CD14-positive monocyte (primary cell): ENCODE measurements at regions not wholly inside any gene's neighbourhood (a gene's known extent, or its start where the extent isn't known, plus 50 kb on each side); places are given as distances from the start of the nearest gene placed in this dataset.

ENCODE experiments used
- DNase-seq, 3 donors: peaks; one replicate each; pipeline ENCODE4 v3.0.0-alpha.2; 2011 to 2022
- H2AFZ ChIP-seq: 2 replicates; pipeline ENCODE4 v1.6.0; 2012; ENCODE audit warnings: mild to moderate bottlenecking, low read depth, low read length, inconsistent platforms; ENCODE audit not compliant: insufficient read depth, poor library complexity, severe bottlenecking
- H3K27ac ChIP-seq, 2 donors: 1 replicate in 1 of 2; 2 replicates in 1 of 2; pipeline ENCODE4 v1.5.1; 2012 to 2013; ENCODE audit warnings: low read length in 2 of 2, control low read depth in 1 of 2, inconsistent platforms in 1 of 2, low read depth in 1 of 2, mild to moderate bottlenecking in 1 of 2
- H3K27me3 ChIP-seq, 2 donors: one replicate each; pipeline versions ENCODE4 v1.6.0 to v1.6.1; 2011 to 2013; ENCODE audit warnings: low read length in 2 of 2; ENCODE audit not compliant: control insufficient read depth in 2 of 2, insufficient read depth in 2 of 2
- H3K36me3 ChIP-seq, 2 donors: replicated peaks in 1 of 2; 1 replicate in 1 of 2; 2 replicates in 1 of 2; pipeline versions ENCODE4 v1.5.1 to v1.6.1; 2012 to 2013; ENCODE audit warnings: low read length in 2 of 2, control low read depth in 1 of 2, inconsistent platforms in 1 of 2, mild to moderate bottlenecking in 1 of 2; ENCODE audit not compliant: insufficient read depth in 2 of 2, control insufficient read depth in 1 of 2
- H3K4me1 ChIP-seq, 2 donors: 1 replicate in 1 of 2; 2 replicates in 1 of 2; pipeline versions ENCODE4 v1.5.1 to v1.6.1; 2012 to 2013; ENCODE audit warnings: low read length in 2 of 2, control low read depth in 1 of 2, inconsistent platforms in 1 of 2, mild to moderate bottlenecking in 1 of 2, moderate library complexity in 1 of 2; ENCODE audit not compliant: insufficient read depth in 2 of 2, control insufficient read depth in 1 of 2
- H3K4me2 ChIP-seq: replicated peaks from 2 replicates; pipeline ENCODE3; 2012; ENCODE audit warnings: low read length, moderate library complexity, mild to moderate bottlenecking; ENCODE audit not compliant: poor library complexity, severe bottlenecking; ENCODE audit errors: extremely low read depth
- H3K4me3 ChIP-seq, 3 experiments: fragments of 200-600 bp in 1 of 3; sonication (generic) in 1 of 3; replicated peaks in 1 of 3; 1 replicate in 2 of 3; 2 replicates in 1 of 3; pipeline ENCODE4 v1.5.1; 2011 to 2013; ENCODE audit warnings: low read length in 3 of 3, mild to moderate bottlenecking in 3 of 3, control low read depth in 2 of 3, low read depth in 2 of 3, inconsistent platforms in 1 of 3, moderate library complexity in 1 of 3
- H3K79me2 ChIP-seq: 2 replicates; pipeline ENCODE4 v1.6.0; 2012; ENCODE audit warnings: mild to moderate bottlenecking, control low read depth, inconsistent platforms, low read length, moderate library complexity; ENCODE audit not compliant: insufficient read depth
- H3K9ac ChIP-seq: 2 replicates; pipeline ENCODE4 v1.6.0; 2017; ENCODE audit warnings: low read length, mild to moderate bottlenecking; ENCODE audit not compliant: insufficient read depth, poor library complexity, severe bottlenecking
- H3K9me3 ChIP-seq, 2 donors: replicated peaks in 1 of 2; 1 replicate in 1 of 2; 2 replicates in 1 of 2; pipeline versions ENCODE4 v1.5.1 to v1.6.1; 2012 to 2013; ENCODE audit warnings: low read length in 2 of 2, control low read depth in 1 of 2; ENCODE audit not compliant: control insufficient read depth in 1 of 2, insufficient read depth in 1 of 2
- H4K20me1 ChIP-seq: 2 replicates; pipeline ENCODE4 v1.6.0; 2012; ENCODE audit warnings: mild to moderate bottlenecking, low read length, control low read depth, moderate library complexity; ENCODE audit not compliant: insufficient read depth
- H3K27ac Mint-ChIP-seq, 7 donors: one replicate each; pipeline ENCODE4 v1.8.0; 2020; ENCODE audit warnings: mild to moderate bottlenecking in 7 of 7, mixed read lengths in 7 of 7, moderate library complexity in 6 of 7, inconsistent platforms in 2 of 7
- H3K27me3 Mint-ChIP-seq, 3 donors: one replicate each; pipeline ENCODE4 v1.8.0; 2021 to 2022; ENCODE audit warnings: low read depth in 3 of 3, mild to moderate bottlenecking in 3 of 3, mixed read lengths in 3 of 3, moderate library complexity in 3 of 3, inconsistent platforms in 1 of 3
- H3K36me3 Mint-ChIP-seq, 2 donors: one replicate each; pipeline ENCODE4 v1.8.0; 2020; ENCODE audit warnings: mixed read lengths in 2 of 2, inconsistent platforms in 1 of 2, mild to moderate bottlenecking in 1 of 2
- H3K4me1 Mint-ChIP-seq: one replicate; pipeline ENCODE4 v1.8.0; 2020; ENCODE audit warnings: mild to moderate bottlenecking, mixed read lengths
- H3K4me3 Mint-ChIP-seq, 2 donors: one replicate each; pipeline ENCODE4 v1.8.0; 2020; ENCODE audit warnings: mild to moderate bottlenecking in 2 of 2, mixed read lengths in 2 of 2, moderate library complexity in 1 of 2
- H3K9me3 Mint-ChIP-seq, 7 donors: one replicate each; pipeline ENCODE4 v1.8.0; 2020 to 2022; ENCODE audit warnings: mixed read lengths in 7 of 7, mild to moderate bottlenecking in 6 of 7, moderate library complexity in 6 of 7, inconsistent platforms in 2 of 7
- WGBS: methylation state at CpG from one replicate; pipeline ENCODE4 v1.1.5; 2013; ENCODE audit warnings: missing lambda C conversion rate; ENCODE audit not compliant: insufficient coverage; 5-methylcytosine and 5-hydroxymethylcytosine counted together
- intact Hi-C, 2 donors: fragments of 100-400 bp; cut with micrococcal nuclease; formaldehyde crosslinking; loops; one replicate each; pipeline versions ENCODE4 v1.15.0 to v1.15.1; 2023
- TF ChIP-seq, protein P1 (sequence below): fragments of 200-600 bp; IDR thresholded peaks from one replicate; pipeline ENCODE4 v1.8.0; 2022; ENCODE audit warnings: antibody characterized with exemption, mild to moderate bottlenecking

DNA sequence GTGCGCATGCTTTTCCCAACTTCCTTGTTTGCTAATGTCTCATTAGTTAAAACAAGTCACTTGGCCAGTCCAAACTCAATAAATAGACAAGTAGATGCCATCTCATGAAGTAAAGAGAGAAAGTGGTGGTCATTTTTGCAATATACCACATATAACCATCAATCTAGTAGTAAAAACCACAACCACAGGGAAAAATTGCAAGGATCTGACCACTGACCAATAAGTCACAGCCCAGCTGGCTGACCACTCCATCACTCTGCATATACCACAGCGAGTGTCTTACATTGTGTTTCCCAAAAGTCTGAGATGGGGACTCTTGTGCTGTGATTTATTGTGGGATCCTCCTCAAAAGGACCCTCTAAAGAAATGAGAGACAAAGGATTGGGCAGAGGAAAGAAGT is 76.0 kb downstream of the FH start:
- Histone ChIP-seq H3K79me2 (no peaks in the 10 kb centered on the region), H3K4me1 (no peaks in the 10 kb centered on the region), H3K27me3 (no peaks in the 10 kb centered on the region), H3K4me2 (no peak overlapping the region), H4K20me1 (no peaks in the 10 kb centered on the region), H3K4me3 (no peak overlapping the region), H3K9ac (no peak overlapping the region), H3K36me3 (no peaks in the 10 kb centered on the region), H3K9me3 (no peaks in the 10 kb centered on the region), H2AFZ (no peak overlapping the region), H3K27ac (no peak overlapping the region)
- H3K27me3 Mint-ChIP-seq: peaks cover 0 to 3% (median 0%) of the 10 kb centered on the region in 3 donors
- H3K27ac Mint-ChIP-seq: no peak overlapping the region
- DNase-seq: no peak
- TF ChIP-seq, protein P1, sequence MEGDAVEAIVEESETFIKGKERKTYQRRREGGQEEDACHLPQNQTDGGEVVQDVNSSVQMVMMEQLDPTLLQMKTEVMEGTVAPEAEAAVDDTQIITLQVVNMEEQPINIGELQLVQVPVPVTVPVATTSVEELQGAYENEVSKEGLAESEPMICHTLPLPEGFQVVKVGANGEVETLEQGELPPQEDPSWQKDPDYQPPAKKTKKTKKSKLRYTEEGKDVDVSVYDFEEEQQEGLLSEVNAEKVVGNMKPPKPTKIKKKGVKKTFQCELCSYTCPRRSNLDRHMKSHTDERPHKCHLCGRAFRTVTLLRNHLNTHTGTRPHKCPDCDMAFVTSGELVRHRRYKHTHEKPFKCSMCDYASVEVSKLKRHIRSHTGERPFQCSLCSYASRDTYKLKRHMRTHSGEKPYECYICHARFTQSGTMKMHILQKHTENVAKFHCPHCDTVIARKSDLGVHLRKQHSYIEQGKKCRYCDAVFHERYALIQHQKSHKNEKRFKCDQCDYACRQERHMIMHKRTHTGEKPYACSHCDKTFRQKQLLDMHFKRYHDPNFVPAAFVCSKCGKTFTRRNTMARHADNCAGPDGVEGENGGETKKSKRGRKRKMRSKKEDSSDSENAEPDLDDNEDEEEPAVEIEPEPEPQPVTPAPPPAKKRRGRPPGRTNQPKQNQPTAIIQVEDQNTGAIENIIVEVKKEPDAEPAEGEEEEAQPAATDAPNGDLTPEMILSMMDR: no peak
- intact Hi-C loops: no loop called here
- H3K9me3 Mint-ChIP-seq: peaks cover 0 to 4% (median 1%) of the 10 kb centered on the region in 7 donors
- no peak overlapping the region for H3K4me3 Mint-ChIP-seq
- no peaks in the 10 kb centered on the region for H3K4me1 Mint-ChIP-seq
- H3K36me3 Mint-ChIP-seq: no peaks in the 10 kb centered on the region
- WGBS: no CpG with 5 or more reads among the region's 2 CpGs

DNA sequence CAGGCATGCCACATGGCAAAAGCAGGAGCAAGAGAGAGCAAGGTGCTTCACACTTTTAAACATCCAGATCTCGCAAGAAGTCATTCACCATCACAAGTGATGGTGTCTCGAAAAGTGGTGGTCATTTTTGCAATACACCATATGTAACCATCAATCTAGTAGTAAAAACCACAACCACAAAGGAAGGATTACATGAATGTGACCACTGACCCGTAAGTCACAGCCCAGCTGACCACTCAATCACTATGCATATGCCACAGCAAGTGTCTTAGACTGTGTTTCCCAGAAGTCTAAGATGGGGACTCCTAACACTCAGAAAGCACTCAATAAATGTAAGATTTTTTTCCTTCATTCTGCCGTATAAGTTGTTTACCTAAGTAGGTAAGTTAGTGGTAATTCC is 76.9 kb downstream of the FH start:
- Mint-ChIP-seq H3K4me1 (no peaks in the 10 kb centered on the region), H3K9me3 (peaks cover 0 to 4% (median under 1%) of the 10 kb centered on the region in 7 donors), H3K4me3 (no peak overlapping the region), H3K27ac (no peak overlapping the region), H3K27me3 (peaks cover 0 to 3% (median 0%) of the 10 kb centered on the region in 3 donors), H3K36me3 (no peaks in the 10 kb centered on the region)
- DNase-seq: no peak
- Histone ChIP-seq H3K9me3 (no peaks in the 10 kb centered on the region), H3K27ac (no peak overlapping the region), H4K20me1 (no peaks in the 10 kb centered on the region), H3K79me2 (no peaks in the 10 kb centered on the region), H3K4me3 (no peak overlapping the region), H3K27me3 (no peaks in the 10 kb centered on the region), H3K9ac (no peak overlapping the region), H3K4me2 (no peak overlapping the region), H3K36me3 (no peaks in the 10 kb centered on the region), H3K4me1 (no peaks in the 10 kb centered on the region), H2AFZ (no peak overlapping the region)
- TF ChIP-seq, protein P1: no peak
- intact Hi-C loops: no loop called here
- no CpG with 5 or more reads among the region's 4 CpGs for WGBS
